ENCODE measurements at regions not wholly inside any gene's neighbourhood (a gene's known extent, or its start where the extent isn't known, plus 50 kb on each side); places are given as distances from the start of the nearest gene placed in this dataset.

- no peaks in the 10 kb centered on the region for H4K20me1 ChIP-seq (replicated peaks; ENCODE audit: control insufficient read depth, extremely low read depth, insufficient read depth, low read length)
- DNase-seq (ENCODE audit: low read depth, low spot score) (no peak), FAIRE-seq (no peak)
- H3K9me1 ChIP-seq (replicated peaks; ENCODE audit: control insufficient read depth, extremely low read depth, insufficient read depth, low read length), result no peaks in the 10 kb centered on the region
- H3K4me2 ChIP-seq (ENCODE audit: insufficient read depth, low read length), result no peak overlapping the region
- H3K9me3 ChIP-seq (replicated peaks; ENCODE audit: control insufficient read depth, insufficient read depth, low read length), result no peaks in the 10 kb centered on the region
- TF ChIP-seq POLR2A (IDR thresholded peaks at IDR 0.05; ENCODE audit: low read depth, low read length), result no peak
- TF ChIP-seq CTCF (IDR thresholded peaks at IDR 0.05; ENCODE audit: extremely low read depth in 1 of 2, insufficient read depth in 1 of 2, low read depth in 1 of 2, low read length in 2 of 2), result no peak
- no peak for TF ChIP-seq GATA2 (IDR thresholded peaks at IDR 0.05; ENCODE audit: insufficient read depth, insufficient read length, low read depth, low read length)
- no peak for TF ChIP-seq JUN (IDR thresholded peaks at IDR 0.05; ENCODE audit: borderline replicate concordance, insufficient read depth, insufficient read length, low read depth)
- no peak for TF ChIP-seq MYC (IDR thresholded peaks at IDR 0.05; ENCODE audit: low read depth, low read length)
- no peak for TF ChIP-seq POLR2AphosphoS5 (IDR thresholded peaks at IDR 0.05; ENCODE audit: insufficient read depth, low read depth, low read length)
- TF ChIP-seq FOS (IDR thresholded peaks at IDR 0.05; ENCODE audit: borderline replicate concordance, insufficient read depth, low read length), result no peak
- no peak for TF ChIP-seq MAX (IDR thresholded peaks at IDR 0.05; ENCODE audit: insufficient read depth, insufficient read length)
- no peak for TF ChIP-seq EZH2 (IDR thresholded peaks at IDR 0.05; ENCODE audit: borderline replicate concordance, low read depth, low read length, severe bottlenecking)
- no peak overlapping the region for H2AFZ ChIP-seq (ENCODE audit: low read depth, low read length)
- H3K79me2 ChIP-seq (ENCODE audit: control insufficient read depth, insufficient read depth, low read length), result no peaks in the 10 kb centered on the region
- CTCF ChIA-PET, result no interaction called here
- no peak overlapping the region for H3K27ac ChIP-seq (ENCODE audit: insufficient read depth, low read depth, low read length)
- dilution Hi-C loops (cut with MboI; ENCODE audit: extremely low pct_ligation_motif_present, low sequenced_read_pairs), result no loop called here
- H3K36me3 ChIP-seq (ENCODE audit: control insufficient read depth in 2 of 2, extremely low read depth in 1 of 2, insufficient read depth in 2 of 2, low read length in 2 of 2), result no peaks in the 10 kb centered on the region
- H3K9ac ChIP-seq (replicated peaks; ENCODE audit: extremely low read depth, insufficient read depth, low read length), result no peak overlapping the region
- BruUV-seq (replicated peaks), result no TSS peak
- no peaks in the 10 kb centered on the region for H3K27me3 ChIP-seq (ENCODE audit: control insufficient read depth in 2 of 2, insufficient read depth in 2 of 2, low read length in 2 of 2)
- intact Hi-C loops (cut with micrococcal nuclease), result no loop called here
- no peak overlapping the region for H3K4me3 ChIP-seq (replicated peaks in 1 of 3; ENCODE audit: insufficient read depth in 1 of 3, low read depth in 1 of 3, low read length in 3 of 3)
- no peaks in the 10 kb centered on the region for H3K4me1 ChIP-seq (ENCODE audit: control insufficient read depth, extremely low read depth, insufficient read depth, low read length)
- POLR2A ChIA-PET, result no interaction called here
These were observed 158.0 kb upstream of the MGAT4C start for GRCh38 chr12:86414201-86414600.

All from endothelial cell of umbilical vein (primary cell).